ENCODE measurements at regions not wholly inside any gene's neighbourhood (a gene's known extent, or its start where the extent isn't known, plus 50 kb on each side); places are given as distances from the start of the nearest gene placed in this dataset.

DNA sequence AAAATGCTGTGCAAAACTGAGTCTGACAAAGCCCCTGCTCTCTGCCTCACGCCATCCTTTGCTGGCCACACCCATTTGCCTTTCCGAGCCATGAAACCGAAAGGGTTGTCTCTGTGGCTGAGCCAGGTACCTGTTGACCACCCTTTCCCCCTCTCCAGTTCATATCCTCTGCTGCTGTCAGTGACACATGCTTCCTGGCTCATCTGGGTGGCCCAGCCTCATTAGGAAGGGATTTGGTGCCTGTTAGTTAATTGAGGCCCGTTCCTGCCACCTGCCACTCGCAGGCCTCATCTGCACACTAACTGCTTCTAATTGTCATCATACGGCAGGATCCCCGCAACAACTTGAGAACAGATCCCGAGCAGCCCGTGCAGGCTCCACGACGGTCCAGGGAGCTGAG lies 79.2 kb downstream of the OLIG1 start:
- TF ChIP-seq, protein P1, sequence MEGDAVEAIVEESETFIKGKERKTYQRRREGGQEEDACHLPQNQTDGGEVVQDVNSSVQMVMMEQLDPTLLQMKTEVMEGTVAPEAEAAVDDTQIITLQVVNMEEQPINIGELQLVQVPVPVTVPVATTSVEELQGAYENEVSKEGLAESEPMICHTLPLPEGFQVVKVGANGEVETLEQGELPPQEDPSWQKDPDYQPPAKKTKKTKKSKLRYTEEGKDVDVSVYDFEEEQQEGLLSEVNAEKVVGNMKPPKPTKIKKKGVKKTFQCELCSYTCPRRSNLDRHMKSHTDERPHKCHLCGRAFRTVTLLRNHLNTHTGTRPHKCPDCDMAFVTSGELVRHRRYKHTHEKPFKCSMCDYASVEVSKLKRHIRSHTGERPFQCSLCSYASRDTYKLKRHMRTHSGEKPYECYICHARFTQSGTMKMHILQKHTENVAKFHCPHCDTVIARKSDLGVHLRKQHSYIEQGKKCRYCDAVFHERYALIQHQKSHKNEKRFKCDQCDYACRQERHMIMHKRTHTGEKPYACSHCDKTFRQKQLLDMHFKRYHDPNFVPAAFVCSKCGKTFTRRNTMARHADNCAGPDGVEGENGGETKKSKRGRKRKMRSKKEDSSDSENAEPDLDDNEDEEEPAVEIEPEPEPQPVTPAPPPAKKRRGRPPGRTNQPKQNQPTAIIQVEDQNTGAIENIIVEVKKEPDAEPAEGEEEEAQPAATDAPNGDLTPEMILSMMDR (IDR thresholded peaks at IDR 0.05), result no peak
- TF ChIP-seq POLR2A (IDR thresholded peaks at IDR 0.05), result no peak
